Endometrium (tissue), 2 donors: ENCODE measurements at regions not wholly inside any gene's neighbourhood (a gene's known extent, or its start where the extent isn't known, plus 50 kb on each side); places are given as distances from the start of the nearest gene placed in this dataset.

ENCODE experiments used
- FAIRE-seq: peaks from 2 replicates; lab custom pipeline; 2012; peaks lifted over from hg19 to GRCh38; lab: Jason Lieb, UNC
- donor health status: control.
- donor health status: control.

- no peak for FAIRE-seq
Measured at GRCh38 chr19:33900817-33901216, 104.1 kb downstream of the KCTD15 start.

GRCh38 chr19:33902395-33902794 is 105.7 kb downstream of the KCTD15 start:
- no peak for FAIRE-seq

- no peak for FAIRE-seq
Measured at GRCh38 chr19:33902802-33903488, 106.3 kb downstream of the KCTD15 start.

- FAIRE-seq = no peak
Measured at GRCh38 chr19:33903489-33903850, 106.8 kb downstream of the KCTD15 start.

- no peak for FAIRE-seq
Measured at GRCh38 chr19:33904681-33905080, 108.0 kb downstream of the KCTD15 start.

GRCh38 chr19:33905473-33905936 is 108.8 kb downstream of the KCTD15 start:
- no peak for FAIRE-seq

GRCh38 chr19:33905937-33906577 is 109.4 kb downstream of the KCTD15 start:
- FAIRE-seq = no peak

GRCh38 chr19:33906578-33907335 is 110.1 kb downstream of the KCTD15 start:
- no peak for FAIRE-seq

GRCh38 chr19:33910922-33911321 is 114.3 kb downstream of the KCTD15 start:
- no peak for FAIRE-seq

GRCh38 chr19:33914599-33914998 is 117.9 kb downstream of the KCTD15 start:
- FAIRE-seq = no peak

- no peak for FAIRE-seq
Measured at GRCh38 chr19:33916792-33917191, 120.1 kb downstream of the KCTD15 start.

- FAIRE-seq = no peak
Measured at GRCh38 chr19:33919291-33919690, 122.6 kb downstream of the KCTD15 start.

GRCh38 chr19:33921165-33921564 is 124.5 kb downstream of the KCTD15 start:
- FAIRE-seq = no peak

GRCh38 chr19:33926306-33926705 is 129.6 kb downstream of the KCTD15 start:
- no peak for FAIRE-seq

- no peak for FAIRE-seq
Measured at GRCh38 chr19:33927789-33928457, 131.3 kb downstream of the KCTD15 start.

GRCh38 chr19:33928458-33928950 is 131.8 kb downstream of the KCTD15 start:
- no peak for FAIRE-seq

GRCh38 chr19:33933931-33934330 is 137.3 kb downstream of the KCTD15 start:
- FAIRE-seq = no peak

GRCh38 chr19:33938821-33939220 is 142.2 kb downstream of the KCTD15 start:
- no peak for FAIRE-seq

- no peak for FAIRE-seq
Measured at GRCh38 chr19:33941133-33941532, 144.5 kb downstream of the KCTD15 start.

- no peak for FAIRE-seq
Measured at GRCh38 chr19:33946535-33947264, 150.0 kb downstream of the KCTD15 start.

- no peak for FAIRE-seq
Measured at GRCh38 chr19:33947265-33947964, 150.7 kb downstream of the KCTD15 start.
